Anterior cingulate cortex (tissue), 58 donors: ENCODE measurements at regions not wholly inside any gene's neighbourhood (a gene's known extent, or its start where the extent isn't known, plus 50 kb on each side); places are given as distances from the start of the nearest gene placed in this dataset.
A peak's percentile ranks its signal among the peaks of the same experiment; 100 is the strongest.

Source experiments
- DNase-seq, 58 donors: peaks; one replicate each; lab custom pipeline; 2025; lab: John Stamatoyannopoulos, UW

- DNase-seq: no peak
These were observed 382.1 kb upstream of the TBL1XR1 start for GRCh38 chr3:177579419-177579818.

GRCh38 chr3:177580437-177580836, 383.2 kb upstream of the TBL1XR1 start:
- no peak for DNase-seq

GRCh38 chr3:177585271-177585670, 388.0 kb upstream of the TBL1XR1 start:
- DNase-seq: no peak

- no peak for DNase-seq
These were observed 391.9 kb upstream of the TBL1XR1 start for GRCh38 chr3:177589041-177589650.

GRCh38 chr3:177589911-177590381, 392.7 kb upstream of the TBL1XR1 start:
- no peak for DNase-seq

- DNase-seq: no peak
These were observed 393.5 kb upstream of the TBL1XR1 start for GRCh38 chr3:177590826-177591225.

GRCh38 chr3:177591379-177591778, 394.1 kb upstream of the TBL1XR1 start:
- peak in 14 of 58 donors; percentile 6 to 54 (median 10) for DNase-seq

- DNase-seq: no peak
These were observed 396.8 kb upstream of the TBL1XR1 start for GRCh38 chr3:177594096-177594495.

GRCh38 chr3:177595530-177596188, 398.4 kb upstream of the TBL1XR1 start:
- DNase-seq: no peak

GRCh38 chr3:177596248-177596815, 399.1 kb upstream of the TBL1XR1 start:
- no peak for DNase-seq

GRCh38 chr3:177596816-177597271, 399.6 kb upstream of the TBL1XR1 start:
- peak in 2 of 58 donors; percentile 26 to 69 for DNase-seq

- DNase-seq: peak in 32 of 58 donors; percentile 5 to 71 (median 44)
These were observed 400.2 kb upstream of the TBL1XR1 start for GRCh38 chr3:177597311-177598096.

- DNase-seq: no peak
These were observed 401.0 kb upstream of the TBL1XR1 start for GRCh38 chr3:177598097-177598833.

GRCh38 chr3:177599326-177599725, 402.0 kb upstream of the TBL1XR1 start:
- no peak for DNase-seq

GRCh38 chr3:177599837-177600236, 402.6 kb upstream of the TBL1XR1 start:
- no peak for DNase-seq

- DNase-seq: no peak
These were observed 403.1 kb upstream of the TBL1XR1 start for GRCh38 chr3:177600411-177600810.

- no peak for DNase-seq
These were observed 403.9 kb upstream of the TBL1XR1 start for GRCh38 chr3:177601152-177601551.

- no peak for DNase-seq
These were observed 405.4 kb upstream of the TBL1XR1 start for GRCh38 chr3:177602601-177603147.

GRCh38 chr3:177603148-177603603, 405.9 kb upstream of the TBL1XR1 start:
- DNase-seq: no peak

- DNase-seq: no peak
These were observed 406.9 kb upstream of the TBL1XR1 start for GRCh38 chr3:177604181-177604580.
